ENCODE measurements at regions not wholly inside any gene's neighbourhood (a gene's known extent, or its start where the extent isn't known, plus 50 kb on each side); places are given as distances from the start of the nearest gene placed in this dataset.

- Histone ChIP-seq H3K4me3 (ENCODE audit: low read depth in 2 of 2, low read length in 1 of 2) (no peak overlapping the region), H3K36me3 (replicated peaks in 1 of 2; ENCODE audit: control insufficient read depth in 1 of 2, insufficient read depth in 2 of 2, low read length in 1 of 2) (no peaks in the 10 kb centered on the region), H3K4me2 (no peak overlapping the region), H2AFZ (ENCODE audit: low read depth) (no peak overlapping the region), H3K27me3 (ENCODE audit: insufficient read depth) (no peaks in the 10 kb centered on the region), H3F3A (replicated peaks; ENCODE audit: insufficient read depth) (no peaks in the 10 kb centered on the region), H3K4me1 (ENCODE audit: control insufficient read depth in 1 of 2, insufficient read depth in 2 of 2, low read depth in 1 of 2, low read length in 1 of 2) (no peaks in the 10 kb centered on the region), H3K9me3 (no peaks in the 10 kb centered on the region), H3K9me2 (no peaks in the 10 kb centered on the region), H3K79me2 (ENCODE audit: insufficient read depth) (no peaks in the 10 kb centered on the region), H3K27ac (ENCODE audit: low read depth in 2 of 2, low read length in 1 of 2) (no peak overlapping the region), H3K9ac (no peak overlapping the region), H4K20me1 (ENCODE audit: insufficient read depth) (no peaks in the 10 kb centered on the region)
- no peak for DNase-seq
- CTCF ChIA-PET = no interaction called here
- POLR2A ChIA-PET = no interaction called here
- WGBS (ENCODE audit: low lambda C conversion rate) = 61% methylated on average over 3 of the region's 3 CpGs
- TF ChIP-seq ELF1 (IDR thresholded peaks at IDR 0.05) = no peak
- TF ChIP-seq ZBTB33 (IDR thresholded peaks at IDR 0.05; ENCODE audit: borderline replicate concordance, low read depth) = no peak
- no peak for TF ChIP-seq GABPA (IDR thresholded peaks at IDR 0.05; ENCODE audit: low read depth)
- TF ChIP-seq SIN3A (IDR thresholded peaks at IDR 0.05; ENCODE audit: borderline replicate concordance, low read depth, low read length) = no peak
- no peak for TF ChIP-seq SMC3 (IDR thresholded peaks at IDR 0.05; ENCODE audit: low read depth, low read length)
- no peak for TF ChIP-seq NFIC (IDR thresholded peaks at IDR 0.05; ENCODE audit: borderline replicate concordance)
- no peak for TF ChIP-seq MXI1 (IDR thresholded peaks at IDR 0.05; ENCODE audit: low read depth, low read length)
- TF ChIP-seq RCOR1 (IDR thresholded peaks at IDR 0.05; ENCODE audit: low read length) = no peak
- no peak for TF ChIP-seq EP300 (IDR thresholded peaks at IDR 0.05; ENCODE audit: borderline replicate concordance in 1 of 2, low read depth in 1 of 2, low read length in 1 of 2)
- TF ChIP-seq YY1 (IDR thresholded peaks at IDR 0.05; ENCODE audit: low read depth) = no peak
- no peak for TF ChIP-seq JUND (IDR thresholded peaks at IDR 0.05)
- TF ChIP-seq RAD21 (IDR thresholded peaks at IDR 0.05; ENCODE audit: low read length) = no peak
- TF ChIP-seq TAF1 (IDR thresholded peaks at IDR 0.05; ENCODE audit: borderline replicate concordance, low read depth, low read length) = no peak
- TF ChIP-seq FOXM1 (IDR thresholded peaks at IDR 0.05; ENCODE audit: low read depth) = no peak
Observed at GRCh38 chr13:92972751-92973150, 253.9 kb upstream of the GPC6 start.

- WGBS (ENCODE audit: low lambda C conversion rate) = 65% methylated on average over 5 of the region's 8 CpGs
- no peaks in the 10 kb centered on the region for H4K20me1 ChIP-seq (ENCODE audit: insufficient read depth)
- no peak for TF ChIP-seq MEF2A (IDR thresholded peaks at IDR 0.05; ENCODE audit: borderline replicate concordance, low read depth)
- TF ChIP-seq RFX5 (IDR thresholded peaks at IDR 0.05; ENCODE audit: low read length) = no peak
- no peak for TF ChIP-seq CTCF (IDR thresholded peaks at IDR 0.05)
- TF ChIP-seq USF2 (IDR thresholded peaks at IDR 0.05; ENCODE audit: borderline replicate concordance, low read depth, low read length) = no peak
- no peak for TF ChIP-seq EP300 (IDR thresholded peaks at IDR 0.05; ENCODE audit: borderline replicate concordance in 1 of 2, low read depth in 1 of 2, low read length in 1 of 2)
- no peak for TF ChIP-seq IRF3 (IDR thresholded peaks at IDR 0.05; ENCODE audit: low read depth, low read length)
- no peak for TF ChIP-seq ELF1 (IDR thresholded peaks at IDR 0.05)
- TF ChIP-seq FOSL2 (IDR thresholded peaks at IDR 0.05; ENCODE audit: borderline replicate concordance, low read depth) = no peak
- TF ChIP-seq GABPA (IDR thresholded peaks at IDR 0.05; ENCODE audit: low read depth) = no peak
- no peak for TF ChIP-seq NRF1 (IDR thresholded peaks at IDR 0.05; ENCODE audit: low read depth, low read length)
- TF ChIP-seq GATA2 (CRISPR knock-in tag; IDR thresholded peaks at IDR 0.05) = no peak
- no peak for TF ChIP-seq FOXJ3 (CRISPR knock-in tag; IDR thresholded peaks at IDR 0.05)
- no peak for TF ChIP-seq TAF1 (IDR thresholded peaks at IDR 0.05; ENCODE audit: borderline replicate concordance, low read depth, low read length)
- no peak for TF ChIP-seq NFIC (IDR thresholded peaks at IDR 0.05; ENCODE audit: borderline replicate concordance)
- no peak for TF ChIP-seq POLR2AphosphoS5 (IDR thresholded peaks at IDR 0.05; ENCODE audit: low read depth, low read length)
- TF ChIP-seq JUND (IDR thresholded peaks at IDR 0.05) = no peak
- TF ChIP-seq RXRA (IDR thresholded peaks at IDR 0.05; ENCODE audit: borderline replicate concordance, low read depth) = no peak
- no peak for TF ChIP-seq RAD21 (IDR thresholded peaks at IDR 0.05; ENCODE audit: low read length)
Observed at GRCh38 chr13:92974905-92975429, 251.6 kb upstream of the GPC6 start.

More at GRCh38 chr13:92974905-92975429, 251.6 kb upstream of the GPC6 start:
- no peaks in the 10 kb centered on the region for H3K27me3 ChIP-seq (ENCODE audit: insufficient read depth)
- no peak overlapping the region for H3K9ac ChIP-seq
- H2AFZ ChIP-seq (ENCODE audit: low read depth) = no peak overlapping the region
- no peaks in the 10 kb centered on the region for H3F3A ChIP-seq (replicated peaks; ENCODE audit: insufficient read depth)
- H3K9me3 ChIP-seq = no peaks in the 10 kb centered on the region
- CTCF ChIA-PET = no interaction called here
- H3K4me3 ChIP-seq (ENCODE audit: low read depth in 2 of 2, low read length in 1 of 2) = no peak overlapping the region
- no peak for DNase-seq
- POLR2A ChIA-PET = no interaction called here
- no peaks in the 10 kb centered on the region for H3K36me3 ChIP-seq (replicated peaks in 1 of 2; ENCODE audit: control insufficient read depth in 1 of 2, insufficient read depth in 2 of 2, low read length in 1 of 2)
- H3K27ac ChIP-seq (ENCODE audit: low read depth in 2 of 2, low read length in 1 of 2) = no peak overlapping the region
- H3K79me2 ChIP-seq (ENCODE audit: insufficient read depth) = no peaks in the 10 kb centered on the region
- no peaks in the 10 kb centered on the region for H3K9me2 ChIP-seq
- no peak overlapping the region for H3K4me2 ChIP-seq
- H3K4me1 ChIP-seq (ENCODE audit: control insufficient read depth in 1 of 2, insufficient read depth in 2 of 2, low read depth in 1 of 2, low read length in 1 of 2) = no peaks in the 10 kb centered on the region

Measured in SK-N-SH (cell line).